Loucy (cell line): ENCODE measurements at regions not wholly inside any gene's neighbourhood (a gene's known extent, or its start where the extent isn't known, plus 50 kb on each side); places are given as distances from the start of the nearest gene placed in this dataset.

Experiments
- H2AFZ ChIP-seq: fragments of 200-600 bp; sonication (generic); 2 replicates; pipeline ENCODE4 v1.6.0; 2016; ENCODE audit warnings: antibody characterized with exemption, mild to moderate bottlenecking, low read length, moderate library complexity
- H3F3A ChIP-seq: fragments of 200-600 bp; 2 replicates; pipeline ENCODE4 v1.6.0; 2016; ENCODE audit warnings: antibody characterized with exemption, low read depth, mild to moderate bottlenecking
- H3K27me3 ChIP-seq: fragments of 200-600 bp; sonication (generic); 2 replicates; pipeline ENCODE4 v1.6.1; 2014; ENCODE audit warnings: low read length, mild to moderate bottlenecking; ENCODE audit not compliant: insufficient read depth, poor library complexity, severe bottlenecking
- H3K36me3 ChIP-seq: fragments of 200-600 bp; sonication (generic); 2 replicates; pipeline ENCODE4 v1.6.1; 2016; ENCODE audit warnings: low read length; ENCODE audit not compliant: insufficient read depth
- H3K4me1 ChIP-seq: fragments of 200-600 bp; sonication (generic); 2 replicates; pipeline ENCODE4 v1.5.1; 2014; ENCODE audit warnings: low read length, mild to moderate bottlenecking; ENCODE audit not compliant: insufficient read depth, poor library complexity, severe bottlenecking
- H3K4me2 ChIP-seq: fragments of 200-600 bp; sonication (generic); 2 replicates; pipeline ENCODE4 v1.6.0; 2014; ENCODE audit warnings: antibody characterized with exemption, low read length, low read depth, mild to moderate bottlenecking; ENCODE audit not compliant: poor library complexity, severe bottlenecking
- H3K4me3 ChIP-seq: fragments of 200-600 bp; sonication (generic); 2 replicates; pipeline ENCODE4 v1.5.1; 2014; ENCODE audit warnings: low read length, mild to moderate bottlenecking, mixed read lengths; ENCODE audit not compliant: poor library complexity, severe bottlenecking
- H3K79me2 ChIP-seq: fragments of 200-600 bp; sonication (generic); 2 replicates; pipeline ENCODE4 v1.6.1; 2014; ENCODE audit warnings: low read length; ENCODE audit not compliant: insufficient read depth
- H3K9ac ChIP-seq: fragments of 200-600 bp; sonication (generic); 2 replicates; pipeline ENCODE4 v1.6.0; 2014; ENCODE audit warnings: mild to moderate bottlenecking, low read depth, low read length, moderate library complexity; ENCODE audit not compliant: poor library complexity, severe bottlenecking
- H3K9me2 ChIP-seq: fragments of 200-600 bp; sonication (generic); replicated peaks from 2 replicates; pipeline ENCODE4 v1.6.1; 2016; ENCODE audit warnings: low read depth, low read length, mixed read lengths
- H3K9me3 ChIP-seq: fragments of 200-600 bp; sonication (generic); 2 replicates; pipeline ENCODE4 v1.6.1; 2014; ENCODE audit warnings: mild to moderate bottlenecking, antibody characterized with exemption, low read length, low read depth; ENCODE audit not compliant: insufficient read depth
- H4K20me1 ChIP-seq: fragments of 200-600 bp; sonication (generic); 2 replicates; pipeline ENCODE4 v1.6.0; 2014; ENCODE audit warnings: antibody characterized with exemption, low read length, mild to moderate bottlenecking; ENCODE audit not compliant: insufficient read depth, poor library complexity, severe bottlenecking
- EZH2phosphoT487 ChIP-seq: fragments of 200-600 bp; IDR thresholded peaks from 2 replicates; pipeline ENCODE4 v1.6.1; 2018; ENCODE audit warnings: antibody characterized with exemption, mild to moderate bottlenecking, moderate library complexity, borderline replicate concordance
- TF ChIP-seq, protein P1 (sequence below): fragments of 200-600 bp; sonication (generic); conservative IDR thresholded peaks from 2 replicates; pipeline ENCODE4 v1.5.1; 2014; ENCODE audit warnings: mild to moderate bottlenecking, antibody characterized with exemption, low read length

DNA sequence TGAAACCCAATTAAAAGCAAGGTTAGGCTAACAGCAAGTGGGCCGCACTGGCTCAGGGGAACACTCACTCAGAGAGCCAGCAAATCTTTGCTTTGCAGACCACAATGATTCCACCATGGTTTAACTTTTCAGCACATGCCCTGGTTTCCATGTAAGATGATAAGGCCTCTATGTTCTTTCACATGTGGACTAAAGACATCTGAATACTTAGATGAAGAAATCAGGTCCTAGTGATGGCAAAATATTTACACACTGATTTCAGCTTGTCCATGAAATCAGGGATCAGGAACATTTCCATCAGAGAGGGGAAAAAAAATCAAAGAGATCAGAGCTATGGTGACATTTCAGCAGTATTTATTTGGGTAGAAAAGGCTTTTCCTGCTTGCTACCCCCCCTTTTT is 258.2 kb upstream of the IRX5 start:
- H4K20me1 ChIP-seq, result no peaks in the 10 kb centered on the region
- no peak overlapping the region for H3K4me2 ChIP-seq
- no peak overlapping the region for H3K9ac ChIP-seq

DNA sequence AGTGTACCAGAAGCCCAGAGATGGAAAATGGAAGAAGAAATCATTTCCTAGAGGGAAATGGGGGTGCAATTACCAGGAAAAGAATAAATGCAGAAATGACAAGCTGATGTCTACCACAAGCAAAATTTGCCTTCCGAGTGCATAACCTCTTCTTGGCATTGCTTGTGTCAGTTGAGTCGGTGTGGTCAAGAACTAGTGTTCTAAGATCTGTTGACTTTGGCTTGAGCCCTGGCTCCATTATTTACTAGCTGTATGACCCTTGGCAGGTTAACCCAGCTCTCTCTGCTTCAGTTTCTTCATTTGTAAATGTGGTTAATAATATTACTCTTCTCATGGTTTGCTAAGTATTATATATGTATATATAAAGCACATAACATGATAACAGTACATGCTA is 273.0 kb upstream of the IRX5 start:
- Histone ChIP-seq H3K79me2 (no peaks in the 10 kb centered on the region), H3K27me3 (no peaks in the 10 kb centered on the region), H3F3A (no peaks in the 10 kb centered on the region), H3K36me3 (no peaks in the 10 kb centered on the region), H3K9ac (no peak overlapping the region), H3K4me3 (no peak overlapping the region), H3K9me2 (no peaks in the 10 kb centered on the region), H3K4me1 (peaks cover 3% of the 10 kb centered on the region), H2AFZ (0 out of 2 replicates have a peak overlapping the region, but pooled peaks have one; percentile 41), H3K9me3 (no peaks in the 10 kb centered on the region), H4K20me1 (no peaks in the 10 kb centered on the region), H3K4me2 (no peak overlapping the region)
- TF ChIP-seq EZH2phosphoT487, result no peak
- TF ChIP-seq, protein P1, sequence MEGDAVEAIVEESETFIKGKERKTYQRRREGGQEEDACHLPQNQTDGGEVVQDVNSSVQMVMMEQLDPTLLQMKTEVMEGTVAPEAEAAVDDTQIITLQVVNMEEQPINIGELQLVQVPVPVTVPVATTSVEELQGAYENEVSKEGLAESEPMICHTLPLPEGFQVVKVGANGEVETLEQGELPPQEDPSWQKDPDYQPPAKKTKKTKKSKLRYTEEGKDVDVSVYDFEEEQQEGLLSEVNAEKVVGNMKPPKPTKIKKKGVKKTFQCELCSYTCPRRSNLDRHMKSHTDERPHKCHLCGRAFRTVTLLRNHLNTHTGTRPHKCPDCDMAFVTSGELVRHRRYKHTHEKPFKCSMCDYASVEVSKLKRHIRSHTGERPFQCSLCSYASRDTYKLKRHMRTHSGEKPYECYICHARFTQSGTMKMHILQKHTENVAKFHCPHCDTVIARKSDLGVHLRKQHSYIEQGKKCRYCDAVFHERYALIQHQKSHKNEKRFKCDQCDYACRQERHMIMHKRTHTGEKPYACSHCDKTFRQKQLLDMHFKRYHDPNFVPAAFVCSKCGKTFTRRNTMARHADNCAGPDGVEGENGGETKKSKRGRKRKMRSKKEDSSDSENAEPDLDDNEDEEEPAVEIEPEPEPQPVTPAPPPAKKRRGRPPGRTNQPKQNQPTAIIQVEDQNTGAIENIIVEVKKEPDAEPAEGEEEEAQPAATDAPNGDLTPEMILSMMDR, result no peak

More for the DNA sequence above, 258.2 kb upstream of the IRX5 start:
- H3K9me3 ChIP-seq, result no peaks in the 10 kb centered on the region
- H3K36me3 ChIP-seq, result no peaks in the 10 kb centered on the region
- H3K79me2 ChIP-seq, result no peaks in the 10 kb centered on the region
- no peaks in the 10 kb centered on the region for H3F3A ChIP-seq
- no peaks in the 10 kb centered on the region for H3K4me1 ChIP-seq
- H3K27me3 ChIP-seq, result no peaks in the 10 kb centered on the region
- no peaks in the 10 kb centered on the region for H3K9me2 ChIP-seq
- H2AFZ ChIP-seq, result no peak overlapping the region
- no peak overlapping the region for H3K4me3 ChIP-seq
- TF ChIP-seq, protein P1, result no peak
- no peak for TF ChIP-seq EZH2phosphoT487

DNA sequence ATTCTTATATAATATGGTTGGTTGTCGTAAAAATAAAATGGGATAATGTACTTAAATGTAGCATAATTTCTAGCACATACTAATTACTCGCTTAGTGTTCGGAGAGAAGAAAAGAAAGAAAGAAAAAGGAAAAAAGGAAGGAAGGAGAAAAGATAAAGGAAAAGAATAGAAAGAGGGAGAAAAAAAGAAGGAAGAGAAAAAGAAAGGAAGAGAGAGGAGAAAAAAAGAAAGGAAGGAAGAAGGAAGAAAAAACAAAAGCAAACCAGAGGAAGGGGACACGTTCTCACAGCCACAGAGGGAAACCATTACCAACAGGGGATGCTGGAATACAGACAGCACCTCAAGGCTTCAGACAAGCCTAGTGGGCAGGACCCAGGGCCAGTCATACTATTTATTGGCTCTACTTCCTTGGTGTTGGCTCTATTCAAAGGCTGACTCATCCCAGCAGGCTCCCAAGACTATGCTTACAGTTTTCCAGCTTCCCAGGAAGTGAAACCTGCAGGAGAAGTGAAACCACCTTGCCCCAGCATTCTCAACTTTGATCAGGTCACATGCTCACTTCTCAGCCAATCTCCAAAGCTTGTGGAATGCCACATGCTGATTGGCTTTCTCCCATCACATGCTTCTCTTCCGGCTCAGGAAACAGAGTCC is 273.5 kb upstream of the IRX5 start:
- no peaks in the 10 kb centered on the region for H3K27me3 ChIP-seq
- H3K79me2 ChIP-seq, result no peaks in the 10 kb centered on the region
- no peaks in the 10 kb centered on the region for H4K20me1 ChIP-seq
- H3K9ac ChIP-seq, result no peak overlapping the region
- no peaks in the 10 kb centered on the region for H3K9me3 ChIP-seq
- H3F3A ChIP-seq, result no peaks in the 10 kb centered on the region
- peak overlapping the region; percentile 41; the same call in 1 of the 2 replicates for H2AFZ ChIP-seq
- H3K4me3 ChIP-seq, result no peak overlapping the region
- no peaks in the 10 kb centered on the region for H3K36me3 ChIP-seq
- H3K9me2 ChIP-seq, result no peaks in the 10 kb centered on the region
- H3K4me2 ChIP-seq, result no peak overlapping the region
- TF ChIP-seq, protein P1, result no peak
- no peak for TF ChIP-seq EZH2phosphoT487
- H3K4me1 ChIP-seq, result peaks cover 7% of the 10 kb centered on the region
